ENCODE measurements at regions not wholly inside any gene's neighbourhood (a gene's known extent, or its start where the extent isn't known, plus 50 kb on each side); places are given as distances from the start of the nearest gene placed in this dataset.
A peak's percentile ranks its signal among the peaks of the same experiment; 100 is the strongest.
"Not testable (repeated sequence)": the region's sequence is repeated elsewhere in the genome, so short reads cannot be mapped to it uniquely, and the experiment has no call there.

DNA sequence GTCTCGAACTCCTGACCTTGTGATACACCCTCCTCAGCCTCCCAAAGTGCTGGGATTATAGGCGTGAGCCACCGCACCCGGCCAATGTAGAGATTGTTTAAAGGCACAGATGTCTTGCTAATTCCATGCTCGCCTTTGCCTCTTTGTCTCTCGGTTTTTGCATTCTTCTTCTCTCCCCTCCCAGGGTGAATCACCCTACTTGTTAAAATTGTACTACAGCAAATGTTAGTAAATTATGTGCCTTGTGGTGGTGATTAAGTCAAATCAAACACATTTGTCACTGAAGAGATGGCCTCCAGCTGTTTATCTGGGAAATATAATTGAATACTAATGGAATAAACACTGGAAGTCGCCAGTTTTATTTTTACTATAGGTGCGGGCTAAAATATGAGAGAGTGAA, 384.4 kb upstream of the AUTS2 start:
- no peak overlapping the region for H3K27ac ChIP-seq
- 60% methylated on average over 8 of the region's 8 CpGs for WGBS
- DNase-seq (ENCODE audit: low spot score in 2 of 2), result peak in 1 of 2 donors; percentile 41
- H3K36me3 ChIP-seq, result no peaks in the 10 kb centered on the region
- H3K9me3 ChIP-seq, result no peaks in the 10 kb centered on the region
- H3K4me3 ChIP-seq, result no peak overlapping the region
- no peaks in the 10 kb centered on the region for H3K4me1 ChIP-seq
- no peaks in the 10 kb centered on the region for H3K27me3 ChIP-seq
- TF ChIP-seq POLR2A (IDR thresholded peaks at IDR 0.05) (no peak), EP300 (IDR thresholded peaks at IDR 0.05) (no peak), POLR2AphosphoS5 (IDR thresholded peaks at IDR 0.05) (no peak)
- TF ChIP-seq, protein P1, sequence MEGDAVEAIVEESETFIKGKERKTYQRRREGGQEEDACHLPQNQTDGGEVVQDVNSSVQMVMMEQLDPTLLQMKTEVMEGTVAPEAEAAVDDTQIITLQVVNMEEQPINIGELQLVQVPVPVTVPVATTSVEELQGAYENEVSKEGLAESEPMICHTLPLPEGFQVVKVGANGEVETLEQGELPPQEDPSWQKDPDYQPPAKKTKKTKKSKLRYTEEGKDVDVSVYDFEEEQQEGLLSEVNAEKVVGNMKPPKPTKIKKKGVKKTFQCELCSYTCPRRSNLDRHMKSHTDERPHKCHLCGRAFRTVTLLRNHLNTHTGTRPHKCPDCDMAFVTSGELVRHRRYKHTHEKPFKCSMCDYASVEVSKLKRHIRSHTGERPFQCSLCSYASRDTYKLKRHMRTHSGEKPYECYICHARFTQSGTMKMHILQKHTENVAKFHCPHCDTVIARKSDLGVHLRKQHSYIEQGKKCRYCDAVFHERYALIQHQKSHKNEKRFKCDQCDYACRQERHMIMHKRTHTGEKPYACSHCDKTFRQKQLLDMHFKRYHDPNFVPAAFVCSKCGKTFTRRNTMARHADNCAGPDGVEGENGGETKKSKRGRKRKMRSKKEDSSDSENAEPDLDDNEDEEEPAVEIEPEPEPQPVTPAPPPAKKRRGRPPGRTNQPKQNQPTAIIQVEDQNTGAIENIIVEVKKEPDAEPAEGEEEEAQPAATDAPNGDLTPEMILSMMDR (IDR thresholded peaks at IDR 0.05), result no peak

DNA sequence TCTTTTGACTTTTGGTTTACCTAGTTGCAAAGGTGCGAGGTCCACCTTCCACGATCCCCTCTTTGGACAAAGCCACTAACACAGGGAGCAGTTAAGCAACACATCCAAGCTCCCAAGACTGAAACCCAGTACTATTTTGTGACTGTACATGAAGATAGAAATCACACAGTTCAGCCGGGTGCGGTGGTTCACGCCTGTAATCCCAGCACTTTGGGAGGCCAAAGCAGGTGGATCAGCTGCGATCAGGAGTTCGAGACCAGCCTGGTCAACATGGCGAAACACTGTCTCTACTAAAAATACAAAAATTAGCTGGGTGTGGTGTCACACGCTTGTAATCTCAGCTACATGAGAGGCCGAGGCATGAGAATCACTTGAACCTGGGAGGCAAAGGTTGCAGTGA, 382.8 kb upstream of the AUTS2 start:
- 99% methylated on average over 10 of the region's 10 CpGs for WGBS

DNA sequence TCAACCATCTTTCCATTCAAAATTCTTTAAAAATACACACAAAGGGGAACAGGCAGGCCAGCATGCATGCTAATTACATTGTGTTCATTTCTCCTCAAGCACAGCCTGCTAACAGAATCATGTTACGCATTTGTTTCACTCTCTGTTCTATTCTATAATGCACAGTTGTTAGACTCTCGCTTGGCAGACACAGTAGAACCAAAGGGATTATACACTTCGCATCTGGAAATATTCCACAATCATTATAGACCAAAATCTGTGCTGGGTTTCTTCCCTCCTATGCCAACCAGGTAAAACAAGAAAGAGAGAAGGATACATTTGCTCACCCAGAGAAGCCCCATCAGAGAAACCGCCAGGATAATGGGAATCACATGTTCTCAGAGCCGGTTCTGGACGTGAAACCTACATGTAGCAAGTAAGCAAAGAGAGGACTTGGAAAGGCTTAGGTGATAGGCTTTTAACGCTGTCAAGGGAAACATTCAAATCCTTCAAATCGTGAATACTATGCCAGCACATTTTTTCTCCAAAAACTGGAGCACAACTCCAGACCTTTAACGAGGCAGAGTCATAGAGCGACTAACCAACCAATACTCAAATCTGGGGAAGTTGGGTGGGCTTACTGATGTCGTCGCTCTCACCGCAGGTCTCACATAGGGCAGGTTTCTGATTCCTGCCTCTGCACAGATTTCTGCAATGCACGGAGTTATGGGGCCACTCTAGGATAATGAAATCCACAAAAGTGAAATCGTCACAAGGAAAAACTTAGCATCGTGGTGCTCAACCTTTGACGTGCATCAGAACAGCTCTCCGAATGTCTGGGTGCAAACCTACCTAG, 380.5 kb upstream of the AUTS2 start:
- Histone ChIP-seq H3K4me3 (no peak overlapping the region), H3K27ac (no peak overlapping the region), H3K27me3 (no peaks in the 10 kb centered on the region), H3K9me3 (no peaks in the 10 kb centered on the region), H3K4me1 (no peaks in the 10 kb centered on the region), H3K36me3 (no peaks in the 10 kb centered on the region)
- 69% methylated on average over 18 of the region's 18 CpGs for WGBS
- peak in 1 of 2 donors; percentile 26 for DNase-seq (ENCODE audit: low spot score in 2 of 2)
- TF ChIP-seq, protein P1 (IDR thresholded peaks at IDR 0.05), result no peak
- TF ChIP-seq EP300 (IDR thresholded peaks at IDR 0.05) (no peak), POLR2A (IDR thresholded peaks at IDR 0.05) (no peak), POLR2AphosphoS5 (IDR thresholded peaks at IDR 0.05) (no peak)

More for the DNA sequence above, 382.8 kb upstream of the AUTS2 start:
- peak in 1 of 2 donors; percentile 53 for DNase-seq (ENCODE audit: low spot score in 2 of 2)
- H3K9me3 ChIP-seq, H3K4me1 ChIP-seq, H3K27me3 ChIP-seq, H3K36me3 ChIP-seq, H3K4me3 ChIP-seq, H3K27ac ChIP-seq: not testable (repeated sequence)

DNA sequence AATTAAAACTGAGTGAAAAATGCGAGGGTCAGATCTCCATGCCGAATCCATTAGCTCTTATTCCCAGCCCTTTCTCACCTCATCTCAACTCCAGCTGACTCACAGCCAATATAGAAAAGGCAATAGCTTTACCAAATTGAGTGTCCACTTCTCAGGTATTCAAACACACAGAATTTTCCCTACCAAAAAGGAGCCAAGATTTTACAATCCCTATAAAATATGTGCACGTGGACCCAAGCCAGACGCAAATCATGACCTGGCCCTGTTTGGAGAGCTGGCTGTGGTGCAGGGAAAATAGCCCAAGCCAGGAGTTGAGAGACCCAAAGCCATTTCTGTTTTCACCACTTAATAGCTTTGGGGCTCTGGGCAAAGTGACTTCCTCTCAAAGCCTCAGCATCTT, 379.7 kb upstream of the AUTS2 start:
- no peak overlapping the region for H3K27ac ChIP-seq
- DNase-seq (ENCODE audit: low spot score in 2 of 2), result peak in 1 of 2 donors; percentile 28
- H3K27me3 ChIP-seq, result no peaks in the 10 kb centered on the region
- TF ChIP-seq, protein P1 (IDR thresholded peaks at IDR 0.05), result no peak
- TF ChIP-seq POLR2A (IDR thresholded peaks at IDR 0.05), result no peak
- no peaks in the 10 kb centered on the region for H3K9me3 ChIP-seq
- no peak overlapping the region for H3K4me3 ChIP-seq
- no peaks in the 10 kb centered on the region for H3K36me3 ChIP-seq
- 43% methylated on average over 4 of the region's 4 CpGs for WGBS
- no peaks in the 10 kb centered on the region for H3K4me1 ChIP-seq

DNA sequence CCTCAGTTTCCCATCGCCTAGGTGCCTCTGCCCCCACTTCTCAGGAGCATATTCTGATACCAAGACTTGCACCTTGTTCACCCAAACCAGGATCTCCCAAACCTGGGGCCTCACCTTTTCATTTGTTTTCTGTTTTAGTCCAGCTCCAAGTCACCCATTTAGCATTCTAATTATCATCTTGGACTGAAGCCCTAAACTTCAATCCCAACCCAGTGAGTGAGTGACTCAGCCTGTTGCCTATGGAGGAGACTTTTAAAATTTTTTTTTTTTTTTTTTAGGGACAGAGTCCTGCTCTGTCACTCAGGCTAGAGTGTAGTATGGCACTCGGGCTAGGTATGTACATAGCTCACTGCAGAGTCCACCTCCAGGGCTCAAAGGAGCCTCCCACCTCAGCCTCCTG, 378.9 kb upstream of the AUTS2 start:
- TF ChIP-seq EP300 (IDR thresholded peaks at IDR 0.05) (no peak), POLR2AphosphoS5 (IDR thresholded peaks at IDR 0.05) (no peak), POLR2A (IDR thresholded peaks at IDR 0.05) (no peak)
- TF ChIP-seq, protein P1 (IDR thresholded peaks at IDR 0.05), result no peak
- Histone ChIP-seq H3K9me3 (no peaks in the 10 kb centered on the region), H3K36me3 (no peaks in the 10 kb centered on the region), H3K4me1 (no peaks in the 10 kb centered on the region), H3K4me3 (no peak overlapping the region), H3K27ac (no peak overlapping the region), H3K27me3 (peaks cover 3% of the 10 kb centered on the region)
- peak in 1 of 2 donors; percentile 9 for DNase-seq (ENCODE audit: low spot score in 2 of 2)
- WGBS, result 72% methylated on average over 2 of the region's 2 CpGs
